Neural progenitor cell (in vitro differentiated cells): ENCODE measurements at regions not wholly inside any gene's neighbourhood (a gene's known extent, or its start where the extent isn't known, plus 50 kb on each side); places are given as distances from the start of the nearest gene placed in this dataset.

Experiments
- EZH2 ChIP-seq: fragments of 200-600 bp; sonication (generic); IDR thresholded peaks from 2 replicates; pipeline ENCODE4 v1.6.1; 2017; ENCODE audit warnings: antibody characterized with exemption, mild to moderate bottlenecking, moderate library complexity
- EZH2phosphoT487 ChIP-seq: fragments of 200-600 bp; sonication (generic); IDR thresholded peaks from 2 replicates; pipeline ENCODE4 v1.6.1; 2017; ENCODE audit warnings: antibody characterized with exemption
- TF ChIP-seq, protein P1 (sequence below): fragments of 200-600 bp; sonication (generic); IDR thresholded peaks from 2 replicates; pipeline ENCODE4 v1.5.1; 2017; ENCODE audit warnings: antibody characterized with exemption, mild to moderate bottlenecking

DNA sequence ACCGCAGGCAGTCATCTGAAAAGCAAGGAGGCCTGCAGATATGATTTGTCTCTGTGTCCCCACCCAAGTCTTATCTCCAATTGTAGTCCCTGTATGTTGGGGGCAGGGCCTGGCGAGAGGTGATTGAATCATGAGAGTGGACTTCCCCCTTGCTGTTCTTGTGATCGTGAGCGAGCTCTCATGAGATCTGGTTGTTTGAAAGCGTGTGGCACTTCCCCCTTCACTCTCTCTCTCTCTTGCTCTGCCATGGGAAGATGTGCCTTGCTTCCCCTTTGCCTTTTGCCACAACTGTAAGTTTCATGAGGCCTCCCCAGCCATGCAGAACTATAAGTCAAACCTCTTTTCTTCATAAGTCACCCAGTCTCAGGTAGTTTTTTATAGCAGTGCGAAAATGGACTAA, 83.3 kb downstream of the TMCO5A start:
- TF ChIP-seq, protein P1, sequence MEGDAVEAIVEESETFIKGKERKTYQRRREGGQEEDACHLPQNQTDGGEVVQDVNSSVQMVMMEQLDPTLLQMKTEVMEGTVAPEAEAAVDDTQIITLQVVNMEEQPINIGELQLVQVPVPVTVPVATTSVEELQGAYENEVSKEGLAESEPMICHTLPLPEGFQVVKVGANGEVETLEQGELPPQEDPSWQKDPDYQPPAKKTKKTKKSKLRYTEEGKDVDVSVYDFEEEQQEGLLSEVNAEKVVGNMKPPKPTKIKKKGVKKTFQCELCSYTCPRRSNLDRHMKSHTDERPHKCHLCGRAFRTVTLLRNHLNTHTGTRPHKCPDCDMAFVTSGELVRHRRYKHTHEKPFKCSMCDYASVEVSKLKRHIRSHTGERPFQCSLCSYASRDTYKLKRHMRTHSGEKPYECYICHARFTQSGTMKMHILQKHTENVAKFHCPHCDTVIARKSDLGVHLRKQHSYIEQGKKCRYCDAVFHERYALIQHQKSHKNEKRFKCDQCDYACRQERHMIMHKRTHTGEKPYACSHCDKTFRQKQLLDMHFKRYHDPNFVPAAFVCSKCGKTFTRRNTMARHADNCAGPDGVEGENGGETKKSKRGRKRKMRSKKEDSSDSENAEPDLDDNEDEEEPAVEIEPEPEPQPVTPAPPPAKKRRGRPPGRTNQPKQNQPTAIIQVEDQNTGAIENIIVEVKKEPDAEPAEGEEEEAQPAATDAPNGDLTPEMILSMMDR, result no peak
- TF ChIP-seq EZH2phosphoT487 (no peak), EZH2 (no peak)
